Tibial nerve (tissue), 4 donors: ENCODE measurements at regions not wholly inside any gene's neighbourhood (a gene's known extent, or its start where the extent isn't known, plus 50 kb on each side); places are given as distances from the start of the nearest gene placed in this dataset.

ENCODE experiments used
- EP300 ChIP-seq, 2 donors: sonication (generic); formaldehyde crosslinking; IDR thresholded peaks; one replicate each; pipeline ENCODE4 v1.6.1; 2017; ENCODE audit warnings: antibody characterized with exemption in 2 of 2, mild to moderate bottlenecking in 1 of 2
- TF ChIP-seq, protein P1 (sequence below), 5 experiments: fragments of 200-600 bp in 3 of 5; fragments of 450-650 bp in 2 of 5; sonication (generic) in 3 of 5; IDR thresholded peaks; one replicate each; pipeline ENCODE4 v1.5.1; 2016 to 2019; ENCODE audit warnings: antibody characterized with exemption in 5 of 5, mild to moderate bottlenecking in 3 of 5, moderate library complexity in 2 of 5

DNA sequence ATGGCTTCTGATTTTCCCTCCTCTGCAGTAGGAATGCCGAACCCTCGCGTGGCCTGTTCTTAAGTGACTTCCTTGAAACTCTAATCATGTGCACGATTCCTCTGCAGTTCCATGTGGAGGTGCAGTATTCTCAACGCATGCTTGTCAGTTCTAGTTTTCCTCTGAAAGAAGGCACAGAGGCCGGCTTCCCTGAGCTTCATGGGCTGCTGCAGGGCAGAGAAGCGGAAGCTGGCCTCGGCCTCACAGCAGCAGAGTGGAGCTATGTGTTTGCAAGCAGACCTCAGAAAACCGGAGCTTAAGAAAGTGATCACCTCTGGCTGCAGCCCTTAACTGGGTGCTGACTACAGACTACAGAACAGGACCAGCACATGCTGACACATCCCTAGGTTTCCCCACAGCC is 500.7 kb downstream of the GRIN2A start:
- TF ChIP-seq EP300 (IDR thresholded peaks at IDR 0.05) = no peak
- TF ChIP-seq, protein P1, sequence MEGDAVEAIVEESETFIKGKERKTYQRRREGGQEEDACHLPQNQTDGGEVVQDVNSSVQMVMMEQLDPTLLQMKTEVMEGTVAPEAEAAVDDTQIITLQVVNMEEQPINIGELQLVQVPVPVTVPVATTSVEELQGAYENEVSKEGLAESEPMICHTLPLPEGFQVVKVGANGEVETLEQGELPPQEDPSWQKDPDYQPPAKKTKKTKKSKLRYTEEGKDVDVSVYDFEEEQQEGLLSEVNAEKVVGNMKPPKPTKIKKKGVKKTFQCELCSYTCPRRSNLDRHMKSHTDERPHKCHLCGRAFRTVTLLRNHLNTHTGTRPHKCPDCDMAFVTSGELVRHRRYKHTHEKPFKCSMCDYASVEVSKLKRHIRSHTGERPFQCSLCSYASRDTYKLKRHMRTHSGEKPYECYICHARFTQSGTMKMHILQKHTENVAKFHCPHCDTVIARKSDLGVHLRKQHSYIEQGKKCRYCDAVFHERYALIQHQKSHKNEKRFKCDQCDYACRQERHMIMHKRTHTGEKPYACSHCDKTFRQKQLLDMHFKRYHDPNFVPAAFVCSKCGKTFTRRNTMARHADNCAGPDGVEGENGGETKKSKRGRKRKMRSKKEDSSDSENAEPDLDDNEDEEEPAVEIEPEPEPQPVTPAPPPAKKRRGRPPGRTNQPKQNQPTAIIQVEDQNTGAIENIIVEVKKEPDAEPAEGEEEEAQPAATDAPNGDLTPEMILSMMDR (IDR thresholded peaks at IDR 0.05) = no peak
